ENCODE measurements at regions not wholly inside any gene's neighbourhood (a gene's known extent, or its start where the extent isn't known, plus 50 kb on each side); places are given as distances from the start of the nearest gene placed in this dataset.
"Not testable (repeated sequence)": the region's sequence is repeated elsewhere in the genome, so short reads cannot be mapped to it uniquely, and the experiment has no call there.

DNA sequence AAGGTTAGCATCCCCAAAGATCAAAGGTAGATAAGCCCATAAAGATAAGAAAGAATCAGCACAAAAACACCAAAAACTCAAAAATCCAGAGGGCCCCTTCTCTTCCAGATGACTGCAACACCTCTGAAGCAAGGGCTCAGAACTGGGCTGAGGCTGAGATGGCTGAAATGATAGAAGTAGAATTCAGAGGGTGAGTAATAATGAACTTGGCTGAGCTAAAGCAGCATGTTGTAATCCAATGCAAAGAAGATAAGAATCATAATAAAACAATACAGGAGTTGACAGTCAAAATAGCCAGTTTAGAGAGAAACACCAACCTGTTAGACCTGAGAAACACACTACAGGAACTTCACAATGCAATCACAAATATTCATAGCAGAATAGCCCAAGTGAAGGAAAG lies 406.9 kb upstream of the CXADR start:
- DNase-seq: no peak

DNA sequence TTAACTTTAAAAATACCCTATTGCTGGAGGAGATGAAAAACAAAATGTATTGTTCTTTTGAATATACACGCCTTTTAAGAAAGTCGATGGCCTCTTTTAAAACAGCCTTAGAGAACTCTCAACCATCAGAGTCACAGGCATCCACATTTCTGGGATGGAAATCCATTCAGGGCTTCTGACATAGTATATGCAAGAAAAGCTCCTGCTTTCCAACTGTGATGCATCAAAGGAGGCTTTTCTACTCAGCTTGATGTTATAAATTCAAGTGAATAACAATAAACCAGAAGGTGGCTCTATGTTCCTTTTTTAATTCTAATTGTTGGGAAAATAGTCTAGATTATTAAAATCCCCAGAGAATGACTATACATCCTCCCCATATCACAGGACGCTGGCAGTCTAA lies 398.8 kb upstream of the CXADR start:
- no peak for DNase-seq

DNA sequence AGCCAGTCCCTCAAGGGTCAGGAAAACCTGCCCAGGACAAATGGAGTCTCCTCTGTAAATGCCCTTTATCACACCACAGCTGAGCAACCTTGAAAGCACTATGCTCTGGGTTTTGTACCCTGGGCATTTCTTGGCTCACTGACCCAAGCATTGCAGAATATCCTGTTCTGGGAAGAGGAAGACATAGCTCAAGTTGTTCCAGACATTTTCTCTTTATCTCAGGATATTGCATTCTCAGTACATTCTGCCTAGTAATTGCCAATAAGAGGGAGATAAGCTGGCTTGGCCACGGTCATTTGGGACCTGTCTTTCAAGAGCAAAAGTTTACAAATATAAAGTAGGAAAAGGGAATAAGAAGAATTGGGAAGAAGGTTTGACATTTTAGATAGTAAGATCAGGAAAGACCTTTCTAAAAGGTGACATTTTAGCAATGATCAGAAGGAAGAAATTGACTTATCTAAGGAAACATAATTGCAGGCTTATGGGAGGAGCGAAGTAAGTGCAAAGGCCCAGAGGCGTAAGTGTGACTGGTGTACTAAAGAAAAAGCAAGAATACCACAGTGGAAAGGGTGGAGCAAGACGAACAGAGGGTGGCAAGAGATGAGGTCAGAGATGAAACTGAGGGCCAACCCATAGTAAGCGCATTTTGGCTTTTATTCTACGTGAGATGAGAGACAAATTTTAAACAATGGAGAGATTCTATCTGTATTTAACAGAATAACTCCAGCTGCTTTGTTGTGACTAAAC lies 394.0 kb upstream of the CXADR start:
- no peak for DNase-seq

DNA sequence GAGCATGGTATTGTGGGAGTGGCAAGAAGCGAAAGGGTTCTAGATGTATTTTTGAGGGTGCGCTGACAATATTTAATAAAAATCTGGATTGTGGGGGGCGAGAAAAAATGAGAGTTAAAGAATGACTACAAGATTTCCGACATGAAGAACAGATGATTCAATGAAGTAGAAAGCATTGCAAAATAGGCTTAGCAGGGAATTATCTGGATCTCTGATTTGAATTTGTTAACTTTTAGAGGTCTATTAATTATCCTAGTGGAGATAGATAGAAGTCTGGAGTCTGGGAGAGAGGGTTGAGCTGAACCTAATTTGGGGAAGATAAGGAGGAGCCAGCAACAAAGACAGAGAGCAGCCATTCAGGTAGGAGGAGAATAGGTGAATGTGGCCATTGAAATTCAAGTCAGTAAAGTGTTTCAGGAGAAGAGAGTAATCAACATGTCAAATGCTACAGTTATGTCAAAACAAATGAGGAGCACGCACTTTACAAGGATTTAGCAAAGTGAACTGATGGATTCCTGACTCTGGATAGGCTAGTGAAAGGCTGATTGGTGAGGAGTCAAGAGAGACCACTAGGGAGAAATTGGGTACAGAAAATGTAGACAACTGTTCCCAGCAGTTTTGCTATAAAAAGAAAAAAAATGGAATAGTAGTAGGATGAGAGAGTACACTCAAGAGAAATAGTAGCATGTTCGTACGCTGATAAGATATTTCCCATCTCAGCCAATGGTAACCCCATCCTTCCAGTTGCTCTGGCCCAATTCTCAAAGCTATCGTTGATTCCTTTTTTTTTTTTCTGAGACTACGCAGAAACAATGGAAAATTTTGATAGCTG lies 393.2 kb upstream of the CXADR start:
- no peak for DNase-seq

DNA sequence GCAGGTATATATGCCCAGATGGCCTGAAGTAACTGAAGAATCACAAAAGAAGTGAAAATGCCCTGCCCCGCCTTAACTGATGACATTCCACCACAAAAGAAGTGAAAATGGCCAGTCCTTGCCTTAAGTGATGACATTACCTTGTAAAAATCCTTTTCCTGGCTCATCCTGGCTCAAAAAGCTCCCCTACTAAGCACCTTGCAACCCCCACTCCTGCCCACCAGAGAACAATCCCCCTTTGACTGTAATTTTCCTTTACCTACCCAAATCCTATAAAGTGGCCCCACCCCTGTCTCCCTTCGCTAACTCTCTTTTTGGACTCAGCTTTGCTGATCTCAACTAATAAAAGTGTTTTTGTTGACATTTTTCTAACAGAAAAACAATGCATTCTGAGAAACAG lies 385.4 kb upstream of the CXADR start:
- DNase-seq: not testable (repeated sequence)

DNA sequence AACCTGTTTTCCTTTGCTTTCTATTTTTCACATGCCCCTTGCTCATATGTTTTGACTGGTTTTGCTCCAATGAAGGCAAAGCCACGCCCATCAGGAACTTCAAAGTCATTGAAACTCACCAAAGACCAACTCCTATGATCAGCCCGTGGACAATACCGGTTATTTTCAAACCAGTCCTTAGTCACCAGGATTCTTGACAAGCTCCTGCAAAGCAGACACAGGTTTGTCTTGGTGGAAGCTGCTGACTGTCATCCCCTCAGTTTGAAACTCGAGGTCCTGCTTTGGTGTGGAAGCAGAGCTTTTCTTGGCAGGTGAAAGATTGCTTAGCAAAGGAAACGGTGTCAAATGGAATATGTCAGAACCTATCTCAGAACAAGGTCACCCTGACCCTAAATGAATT lies 384.7 kb upstream of the CXADR start:
- DNase-seq: no peak

DNA sequence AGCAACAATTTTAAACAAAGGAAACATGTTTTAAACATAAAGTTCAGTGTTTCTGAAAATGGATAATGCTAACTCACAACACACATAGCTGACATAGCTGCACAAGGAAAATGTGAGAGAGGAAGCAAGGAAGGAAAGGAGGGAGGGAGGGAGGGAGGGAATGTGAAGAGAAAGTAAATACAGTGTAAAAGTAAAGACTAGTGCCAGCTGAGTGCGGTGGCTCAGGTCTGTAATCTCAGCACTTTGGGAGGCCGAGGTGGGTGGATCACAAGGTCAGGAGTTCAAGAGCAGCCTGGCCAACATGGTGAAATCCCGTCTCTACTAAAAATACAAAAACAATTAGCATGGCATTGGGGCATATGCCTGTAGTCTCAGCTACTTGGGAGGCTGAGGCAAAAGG lies 373.7 kb upstream of the CXADR start:
- DNase-seq: not testable (repeated sequence)

DNA sequence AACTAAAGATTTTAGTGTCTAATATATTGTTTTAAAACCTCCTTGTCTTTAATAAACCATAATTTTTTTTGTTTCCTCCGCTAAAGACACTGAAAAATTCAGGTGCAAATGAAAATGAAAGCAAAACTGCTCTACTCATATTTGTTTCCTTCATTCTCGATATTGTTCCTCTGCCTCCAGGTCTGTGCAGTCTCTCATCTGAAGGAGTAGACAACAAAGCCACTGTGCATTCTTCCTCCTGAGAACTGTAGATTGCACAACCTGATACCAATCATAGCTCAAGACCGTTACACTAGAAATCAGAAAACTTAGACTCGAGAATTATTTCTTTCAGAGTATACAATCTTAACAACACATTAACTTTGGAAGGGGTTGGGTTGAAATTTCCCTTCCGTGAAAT lies 373.1 kb upstream of the CXADR start:
- no peak for DNase-seq

DNA sequence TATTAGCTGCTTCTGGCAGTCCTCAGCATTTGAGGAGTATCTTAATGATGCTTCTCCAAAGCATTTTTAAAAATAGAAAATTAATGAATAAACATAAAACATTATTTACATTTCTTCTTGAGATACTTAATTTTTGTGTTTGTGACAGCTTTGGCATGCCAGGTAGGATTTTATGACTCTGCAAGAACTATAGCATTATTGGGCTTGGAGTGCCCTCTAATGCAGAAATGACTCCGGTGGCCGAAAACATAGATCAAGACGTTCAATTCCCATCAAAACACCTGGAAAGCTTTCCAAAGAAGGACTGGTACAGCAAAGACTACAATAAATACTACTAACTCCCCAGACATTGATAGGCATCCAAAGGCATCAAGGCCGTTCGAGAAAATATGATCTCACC lies 366.4 kb upstream of the CXADR start:
- DNase-seq: no peak

DNA sequence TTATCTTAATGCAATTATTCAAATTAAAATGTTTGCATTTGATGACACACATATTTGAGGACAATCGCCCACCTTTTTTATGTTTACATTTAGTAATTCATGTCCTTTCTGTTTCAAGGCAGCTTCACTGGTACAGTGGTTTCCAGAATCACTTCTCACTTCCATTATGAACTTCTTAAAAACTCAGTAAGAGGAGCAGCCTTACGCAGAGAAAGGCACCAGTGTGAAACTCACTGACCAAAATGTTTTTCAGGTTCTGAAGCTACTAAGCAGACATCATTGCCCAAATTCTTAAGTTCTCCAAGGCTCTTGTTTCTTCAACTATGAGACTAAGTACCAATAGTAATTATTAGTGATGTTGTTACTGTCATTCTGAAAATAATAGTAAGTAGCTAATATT lies 353.1 kb upstream of the CXADR start:
- DNase-seq: no peak

DNA sequence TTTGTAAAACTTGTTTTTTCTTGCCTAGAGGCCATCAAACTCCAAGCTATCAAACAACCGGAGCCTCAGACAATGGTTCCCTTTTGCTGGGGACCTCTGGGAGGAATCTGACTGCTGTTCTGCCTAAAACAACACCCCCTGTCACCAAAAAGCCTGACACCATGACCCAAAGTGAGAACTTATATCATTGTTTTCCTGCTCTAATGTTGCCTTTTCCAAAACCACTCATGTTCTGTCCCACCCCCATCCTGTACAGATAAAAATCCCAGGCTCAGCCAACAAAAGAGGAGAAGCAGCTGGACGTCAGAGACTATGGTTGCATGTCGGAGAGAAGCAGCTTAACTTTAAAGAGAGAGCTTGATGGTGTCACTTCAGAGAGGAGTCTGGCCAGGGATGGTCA lies 327.2 kb upstream of the CXADR start:
- no peak for DNase-seq

DNA sequence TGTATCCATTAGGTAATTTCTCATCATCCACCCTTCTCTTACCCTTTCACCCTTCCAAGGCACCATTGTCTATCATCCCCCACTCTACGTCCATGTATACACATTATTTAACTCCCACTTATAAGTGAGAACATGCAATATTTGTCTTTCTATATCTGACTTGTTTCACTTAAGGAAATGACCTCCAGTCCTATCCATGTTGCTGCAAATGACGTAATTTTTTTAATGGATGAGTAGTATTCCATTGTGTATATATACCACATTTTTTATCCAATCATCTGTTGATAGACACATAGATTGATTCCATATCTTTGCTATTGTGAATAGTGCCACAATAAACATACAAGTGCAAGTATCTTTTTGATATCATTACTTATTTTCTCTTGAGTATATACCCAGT lies 322.9 kb upstream of the CXADR start:
- no peak for DNase-seq

DNA sequence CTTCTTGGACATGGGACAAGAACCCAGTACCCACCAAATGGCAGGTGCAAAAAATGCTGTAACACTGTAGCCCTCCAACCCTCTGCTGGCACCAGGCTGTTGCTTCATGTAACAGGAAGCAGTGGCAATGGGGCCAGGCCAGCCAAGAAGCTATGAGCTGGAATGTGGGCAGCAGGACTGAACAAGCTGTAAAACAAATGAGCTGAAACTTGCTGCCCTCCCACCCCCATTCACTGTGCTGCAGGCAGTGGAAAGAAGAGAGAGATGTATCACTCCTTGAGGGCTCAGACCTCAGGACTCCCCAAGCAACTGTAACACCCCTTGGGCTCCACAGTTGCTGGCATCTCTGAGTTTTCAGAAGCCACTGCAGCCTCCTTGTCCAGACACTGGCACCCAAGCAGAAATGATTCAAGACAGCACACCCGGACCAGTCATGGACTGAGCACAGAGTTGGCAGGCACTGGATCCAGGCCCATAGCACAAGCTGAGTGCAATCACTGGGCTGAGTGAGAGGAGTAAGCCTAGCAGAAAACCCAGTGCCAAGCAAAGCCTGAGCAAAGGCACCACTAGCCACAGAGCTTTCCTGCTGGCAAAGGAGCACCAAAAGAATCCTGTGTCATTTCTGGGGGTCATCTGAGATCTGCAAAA lies 321.4 kb upstream of the CXADR start:
- DNase-seq: no peak

DNA sequence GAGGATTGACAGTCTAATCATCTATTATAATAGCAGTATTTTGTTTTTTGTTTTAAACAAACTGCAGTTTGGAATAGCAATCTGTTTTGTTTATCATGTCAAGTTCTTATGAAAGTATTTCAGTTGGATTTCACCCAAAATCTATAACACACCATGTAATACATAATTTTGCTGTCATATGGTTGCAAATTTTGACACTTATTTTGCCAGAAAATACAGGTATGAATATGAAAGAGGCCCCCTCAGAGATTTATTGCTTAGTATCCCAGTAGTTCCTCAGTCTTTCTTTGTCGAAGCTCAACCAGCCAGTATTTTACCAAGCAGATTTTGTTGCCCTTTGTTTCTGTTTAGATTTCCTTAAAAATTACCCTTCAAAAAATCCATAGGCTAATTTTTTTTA lies 317.5 kb upstream of the CXADR start:
- no peak for DNase-seq

DNA sequence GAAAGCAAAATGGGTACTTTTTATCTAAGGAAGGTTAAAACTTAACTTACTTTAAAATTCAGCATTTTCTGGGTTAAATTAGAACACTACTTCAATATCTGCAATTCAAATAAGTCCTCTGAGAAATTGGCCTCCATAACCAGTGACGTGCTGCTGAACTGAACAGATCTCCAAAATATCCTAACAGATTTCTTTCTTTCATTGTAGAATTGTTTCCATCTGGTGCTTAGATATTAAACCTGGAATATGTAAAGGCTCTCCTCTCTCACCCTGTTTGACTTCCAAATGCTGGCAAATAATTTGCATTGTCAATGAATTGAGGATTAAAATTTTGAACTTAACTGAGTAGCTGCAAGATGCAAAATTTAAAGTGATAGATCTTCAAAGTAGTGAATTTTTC lies 316.9 kb upstream of the CXADR start:
- no peak for DNase-seq

DNA sequence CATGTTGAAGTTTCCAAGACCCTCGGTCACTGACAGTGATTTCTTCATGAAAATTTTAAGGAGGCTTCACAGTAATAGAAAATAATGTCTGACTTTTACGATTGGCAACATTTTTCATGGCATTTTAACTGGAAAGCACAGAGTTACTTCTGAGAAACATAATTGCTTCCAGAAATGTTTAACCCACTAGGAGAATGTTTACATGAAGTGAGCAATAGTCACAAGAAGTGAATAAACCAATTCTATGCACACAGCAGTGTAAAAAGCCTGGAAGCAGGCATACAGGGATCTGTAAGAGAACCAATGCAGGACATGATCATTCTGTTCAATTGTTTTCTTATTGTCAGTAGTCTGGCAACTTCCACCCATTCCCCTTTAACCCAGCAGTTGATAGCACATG lies 316.2 kb upstream of the CXADR start:
- no peak for DNase-seq

DNA sequence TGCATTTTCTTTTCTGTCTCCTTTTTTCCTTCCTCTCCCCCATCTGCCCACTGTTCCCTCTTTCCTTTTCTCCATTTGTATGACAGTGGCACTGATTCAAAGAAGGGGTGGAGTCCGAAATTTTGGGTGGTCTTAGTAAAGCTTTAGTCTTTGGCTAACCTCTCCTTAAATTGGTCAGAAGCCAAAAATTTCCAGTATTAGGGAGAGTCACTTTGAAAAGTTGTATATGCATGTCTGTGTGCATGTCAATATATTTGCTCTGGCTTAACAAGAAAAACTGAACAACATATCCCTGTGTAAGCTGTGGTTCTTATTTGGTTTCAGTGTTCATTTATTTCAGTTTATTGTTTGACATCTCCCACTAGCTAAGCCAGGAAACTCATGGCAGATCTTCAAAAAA lies 314.8 kb upstream of the CXADR start:
- no peak for DNase-seq

DNA sequence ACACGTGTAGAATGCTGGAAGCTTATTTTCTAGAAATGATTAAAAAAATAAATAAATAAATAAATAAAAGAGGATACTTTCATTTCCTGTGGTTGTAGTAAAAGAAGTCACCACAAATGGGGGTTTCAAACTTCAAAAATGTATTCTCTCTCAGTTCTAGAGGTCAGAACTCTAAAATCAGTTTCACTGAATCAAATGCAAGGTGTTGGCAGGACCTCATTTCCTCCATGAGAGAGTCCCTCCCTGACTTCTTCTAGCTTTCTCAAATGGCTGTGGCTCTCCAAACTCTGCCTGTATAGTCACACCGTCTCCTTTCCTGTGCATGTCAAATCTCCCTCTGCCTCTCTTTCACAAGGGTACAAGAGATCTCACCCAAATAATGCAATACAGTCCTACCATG lies 312.6 kb upstream of the CXADR start:
- DNase-seq: no peak

DNA sequence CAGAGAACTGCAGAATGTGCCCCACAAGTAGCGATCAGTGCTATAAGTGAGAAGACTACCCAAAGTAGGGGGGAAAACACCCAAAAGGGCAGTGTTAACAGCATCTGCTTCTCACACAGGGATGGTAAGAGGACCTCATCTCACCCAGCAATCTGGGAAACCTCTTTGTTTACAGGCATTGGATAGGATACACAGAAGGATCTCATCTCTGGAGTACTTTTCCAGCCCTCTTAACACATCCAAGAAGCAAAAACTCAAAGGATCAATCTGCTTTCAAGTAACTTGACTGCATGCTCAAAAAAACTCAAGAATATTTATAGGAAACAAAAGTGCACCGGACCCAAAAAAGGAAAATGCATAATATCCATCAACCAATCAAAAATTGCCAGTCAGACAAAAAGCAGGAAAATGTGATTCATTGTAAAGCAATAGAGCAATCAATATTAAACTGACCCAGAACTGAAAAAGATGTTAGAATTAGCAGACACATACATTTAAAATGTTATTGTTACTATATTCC lies 311.0 kb upstream of the CXADR start:
- no peak for DNase-seq

DNA sequence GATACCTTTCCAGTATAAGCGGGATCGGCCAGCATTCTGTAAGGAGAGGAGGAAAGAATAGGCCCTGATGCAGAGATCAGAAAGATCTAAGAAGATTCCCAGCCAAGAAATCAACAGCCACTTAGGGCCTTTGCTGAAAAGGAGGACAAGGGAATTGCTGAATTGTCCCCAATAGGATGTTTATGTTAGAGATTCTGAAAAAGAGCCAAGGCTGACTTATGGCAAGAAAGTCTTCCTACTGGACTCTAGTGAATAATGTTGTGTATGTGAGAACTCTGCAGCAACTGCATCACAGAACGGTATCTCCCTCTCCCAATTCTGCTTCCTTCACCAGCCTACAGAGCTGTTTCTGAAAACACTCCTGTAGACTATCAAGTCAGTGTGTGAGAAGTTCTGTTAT lies 298.0 kb upstream of the CXADR start:
- no peak for DNase-seq

DNA sequence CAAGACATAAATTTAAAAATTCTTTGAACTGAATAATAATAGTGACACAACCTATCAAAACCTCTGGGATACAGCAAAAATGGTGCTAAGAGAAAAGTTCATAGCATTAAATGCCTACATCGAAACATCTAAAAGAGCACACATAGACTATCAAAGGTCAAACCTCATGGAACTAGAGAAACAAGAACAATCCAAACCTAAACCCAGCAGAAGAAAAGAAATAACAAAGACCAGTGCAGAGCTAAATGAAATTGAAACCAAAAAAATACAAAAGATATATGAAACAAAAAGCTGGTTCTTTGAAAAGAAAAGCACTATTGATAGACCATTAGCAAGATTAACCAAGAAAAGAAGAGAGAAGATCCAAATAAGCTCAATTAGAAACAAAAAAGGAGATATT lies 293.8 kb upstream of the CXADR start:
- not testable (repeated sequence) for DNase-seq

DNA sequence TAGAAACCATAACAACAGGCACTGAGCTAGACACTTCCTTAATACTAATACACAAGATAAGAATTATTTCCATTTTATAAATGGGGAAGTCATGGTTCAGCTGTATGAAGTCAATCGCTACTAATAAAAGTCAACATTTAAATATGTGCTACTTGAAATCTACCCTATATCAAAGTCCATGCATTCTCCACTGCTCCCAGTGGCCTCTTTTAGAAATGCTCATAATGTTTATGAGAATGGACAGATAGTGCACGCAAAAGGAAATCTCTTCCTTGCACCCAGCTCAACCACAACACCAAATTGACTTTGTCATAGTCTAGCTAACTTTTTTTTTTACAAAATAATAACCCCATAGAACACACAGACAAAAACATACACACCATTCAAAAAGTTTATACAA lies 281.7 kb upstream of the CXADR start:
- DNase-seq: peak; percentile 18

DNA sequence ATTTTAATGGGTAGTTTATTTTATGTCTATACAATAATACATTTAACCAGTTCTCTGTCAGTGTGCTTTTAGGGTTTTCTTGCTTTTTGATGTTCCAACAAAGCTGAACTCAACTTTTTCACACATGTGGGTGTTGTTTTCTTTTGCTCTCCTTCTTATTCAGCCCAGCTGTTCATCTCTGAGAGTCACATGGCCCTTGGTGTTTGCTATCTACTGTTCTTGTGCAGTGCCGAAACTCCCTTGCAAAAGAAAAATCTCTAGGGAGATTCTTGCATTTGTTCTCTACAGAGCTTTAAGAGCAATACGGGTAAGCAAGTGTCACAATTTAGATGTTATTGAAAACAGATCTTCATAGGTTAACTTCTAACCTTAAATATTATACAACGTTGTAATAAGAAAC lies 281.1 kb upstream of the CXADR start:
- peak; percentile 38 for DNase-seq

DNA sequence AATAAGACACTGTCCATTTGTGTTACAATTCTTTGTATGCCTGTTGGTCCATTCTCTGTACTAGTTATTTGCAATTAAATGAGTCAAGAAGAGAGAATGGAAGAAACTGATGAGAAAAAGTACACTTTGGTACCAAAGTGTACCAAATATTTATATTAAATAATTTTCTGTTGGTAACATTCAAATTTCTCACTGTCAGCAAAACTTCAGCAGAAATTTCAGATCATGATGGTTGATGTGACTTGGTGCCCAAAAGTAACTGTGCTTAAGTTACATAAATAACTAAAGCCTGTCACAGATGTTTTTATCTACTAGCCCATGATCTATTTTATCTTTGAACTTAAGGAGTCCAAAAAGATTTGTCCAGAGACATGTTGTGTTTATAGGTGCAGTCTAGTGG lies 274.4 kb upstream of the CXADR start:
- no peak for DNase-seq
